SJCRH30 (cell line): ENCODE measurements at regions not wholly inside any gene's neighbourhood (a gene's known extent, or its start where the extent isn't known, plus 50 kb on each side); places are given as distances from the start of the nearest gene placed in this dataset.
"Not testable (repeated sequence)": the region's sequence is repeated elsewhere in the genome, so short reads cannot be mapped to it uniquely, and the experiment has no call there.

Experiments used
- DNase-seq, 2 experiments: peaks; one replicate each; pipeline ENCODE4 v3.0.0-alpha.2; 2015 to 2020
- H3K27ac ChIP-seq: fragments of 250-450 bp; sonication (Bioruptor Pico); 2 replicates; pipeline ENCODE4 v1.5.1; 2020; ENCODE audit warnings: mild to moderate bottlenecking, moderate library complexity
- H3K27me3 ChIP-seq: fragments of 250-450 bp; sonication (Bioruptor Pico); 2 replicates; pipeline ENCODE4 v1.5.1; 2020; ENCODE audit warnings: mild to moderate bottlenecking, moderate library complexity
- H3K36me3 ChIP-seq: fragments of 250-450 bp; sonication (Bioruptor Pico); 2 replicates; pipeline ENCODE4 v1.5.1; 2020; ENCODE audit warnings: mild to moderate bottlenecking, moderate library complexity
- H3K4me1 ChIP-seq: fragments of 250-450 bp; sonication (Bioruptor Pico); 2 replicates; pipeline ENCODE4 v1.5.1; 2020; ENCODE audit warnings: mild to moderate bottlenecking, moderate library complexity
- H3K4me3 ChIP-seq: fragments of 250-450 bp; sonication (Bioruptor Pico); 2 replicates; pipeline ENCODE4 v1.5.1; 2020; ENCODE audit warnings: mild to moderate bottlenecking, moderate library complexity
- H3K9me3 ChIP-seq: fragments of 250-450 bp; sonication (Bioruptor Pico); replicated peaks from 2 replicates; pipeline ENCODE4 v1.5.1; 2020; ENCODE audit warnings: mild to moderate bottlenecking, moderate library complexity

- no peaks in the 10 kb centered on the region for H3K4me1 ChIP-seq
- no peaks in the 10 kb centered on the region for H3K9me3 ChIP-seq
- no peak overlapping the region for H3K27ac ChIP-seq
These were observed 224.8 kb upstream of the EDA2R start for GRCh38 chrX:66863721-66864120.

GRCh38 chrX:66833426-66833825 is 194.5 kb upstream of the EDA2R start:
- Histone ChIP-seq H3K4me3 (no peak overlapping the region), H3K27ac (no peak overlapping the region), H3K27me3 (no peaks in the 10 kb centered on the region), H3K9me3 (no peaks in the 10 kb centered on the region), H3K36me3 (no peaks in the 10 kb centered on the region), H3K4me1 (no peaks in the 10 kb centered on the region)
- DNase-seq: no peak

More at GRCh38 chrX:66863721-66864120, 224.8 kb upstream of the EDA2R start:
- DNase-seq: peak in 1 of 2 experiments; percentile 1
- no peak overlapping the region for H3K4me3 ChIP-seq
- no peaks in the 10 kb centered on the region for H3K27me3 ChIP-seq
- no peaks in the 10 kb centered on the region for H3K36me3 ChIP-seq

- no peaks in the 10 kb centered on the region for H3K27me3 ChIP-seq
- no peaks in the 10 kb centered on the region for H3K4me1 ChIP-seq
- H3K4me3 ChIP-seq: no peak overlapping the region
- H3K27ac ChIP-seq: no peak overlapping the region
- DNase-seq: no peak
- no peaks in the 10 kb centered on the region for H3K36me3 ChIP-seq
- H3K9me3 ChIP-seq: no peaks in the 10 kb centered on the region
These were observed 176.3 kb upstream of the EDA2R start for GRCh38 chrX:66815227-66815626.

GRCh38 chrX:66794514-66794913 is 155.6 kb upstream of the EDA2R start:
- not testable (repeated sequence) for H3K4me3 ChIP-seq, H3K27me3 ChIP-seq, H3K27ac ChIP-seq, H3K9me3 ChIP-seq, H3K36me3 ChIP-seq, H3K4me1 ChIP-seq, DNase-seq

- H3K4me3 ChIP-seq: no peak overlapping the region
- no peaks in the 10 kb centered on the region for H3K4me1 ChIP-seq
- H3K9me3 ChIP-seq: no peaks in the 10 kb centered on the region
- DNase-seq: no peak
- no peak overlapping the region for H3K27ac ChIP-seq
- H3K36me3 ChIP-seq: no peaks in the 10 kb centered on the region
- no peaks in the 10 kb centered on the region for H3K27me3 ChIP-seq
These were observed 127.4 kb upstream of the EDA2R start for GRCh38 chrX:66766318-66766717.

- Histone ChIP-seq H3K4me1 (no peaks in the 10 kb centered on the region), H3K27ac (no peak overlapping the region), H3K27me3 (no peaks in the 10 kb centered on the region), H3K36me3 (no peaks in the 10 kb centered on the region), H3K9me3 (no peaks in the 10 kb centered on the region), H3K4me3 (no peak overlapping the region)
- peak in 1 of 2 experiments; percentile 43 for DNase-seq
These were observed 121.8 kb upstream of the EDA2R start for GRCh38 chrX:66760651-66761050.

GRCh38 chrX:66756717-66757116 is 117.8 kb upstream of the EDA2R start:
- Histone ChIP-seq H3K4me3 (no peak overlapping the region), H3K4me1 (no peaks in the 10 kb centered on the region), H3K27ac (no peak overlapping the region), H3K36me3 (no peaks in the 10 kb centered on the region), H3K9me3 (no peaks in the 10 kb centered on the region), H3K27me3 (no peaks in the 10 kb centered on the region)
- no peak for DNase-seq

- no peaks in the 10 kb centered on the region for H3K4me1 ChIP-seq
- no peaks in the 10 kb centered on the region for H3K9me3 ChIP-seq
- H3K4me3 ChIP-seq: no peak overlapping the region
- H3K27ac ChIP-seq: no peak overlapping the region
- H3K36me3 ChIP-seq: no peaks in the 10 kb centered on the region
- H3K27me3 ChIP-seq: no peaks in the 10 kb centered on the region
- DNase-seq: no peak
These were observed 112.4 kb upstream of the EDA2R start for GRCh38 chrX:66751136-66751782.

GRCh38 chrX:66744519-66744918 is 105.6 kb upstream of the EDA2R start:
- not testable (repeated sequence) for H3K27ac ChIP-seq, H3K9me3 ChIP-seq, DNase-seq

GRCh38 chrX:66731398-66731797 is 92.5 kb upstream of the EDA2R start:
- peak in 1 of 2 experiments; percentile 54 for DNase-seq
- Histone ChIP-seq H3K4me3 (no peak overlapping the region), H3K9me3 (no peaks in the 10 kb centered on the region), H3K36me3 (no peaks in the 10 kb centered on the region), H3K27me3 (no peaks in the 10 kb centered on the region), H3K27ac (no peak overlapping the region), H3K4me1 (no peaks in the 10 kb centered on the region)

More at GRCh38 chrX:66744519-66744918, 105.6 kb upstream of the EDA2R start:
- H3K36me3 ChIP-seq, H3K4me1 ChIP-seq, H3K27me3 ChIP-seq, H3K4me3 ChIP-seq: not testable (repeated sequence)

GRCh38 chrX:66728818-66729271 is 90.0 kb upstream of the EDA2R start:
- Histone ChIP-seq H3K4me3 (no peak overlapping the region), H3K9me3 (no peaks in the 10 kb centered on the region), H3K27ac (no peak overlapping the region), H3K27me3 (no peaks in the 10 kb centered on the region), H3K36me3 (no peaks in the 10 kb centered on the region), H3K4me1 (no peaks in the 10 kb centered on the region)
- DNase-seq: peak; percentile 19 to 57

- Histone ChIP-seq H3K27me3 (no peaks in the 10 kb centered on the region), H3K27ac (no peak overlapping the region), H3K36me3 (no peaks in the 10 kb centered on the region), H3K9me3 (no peaks in the 10 kb centered on the region), H3K4me3 (no peak overlapping the region), H3K4me1 (no peaks in the 10 kb centered on the region)
- DNase-seq: no peak
These were observed 79.0 kb upstream of the EDA2R start for GRCh38 chrX:66717926-66718325.

- DNase-seq: no peak
- Histone ChIP-seq H3K4me1 (no peaks in the 10 kb centered on the region), H3K27ac (no peak overlapping the region), H3K9me3 (no peaks in the 10 kb centered on the region), H3K27me3 (no peaks in the 10 kb centered on the region), H3K4me3 (no peak overlapping the region), H3K36me3 (no peaks in the 10 kb centered on the region)
These were observed 59.7 kb upstream of the EDA2R start for GRCh38 chrX:66698273-66699204.

- not testable (repeated sequence) for H3K27ac ChIP-seq, H3K4me1 ChIP-seq, H3K9me3 ChIP-seq, H3K36me3 ChIP-seq, H3K27me3 ChIP-seq, H3K4me3 ChIP-seq, DNase-seq
These were observed 53.6 kb upstream of the EDA2R start for GRCh38 chrX:66692512-66692911.
